Peyer's patch (tissue), 4 donors: ENCODE measurements at regions not wholly inside any gene's neighbourhood (a gene's known extent, or its start where the extent isn't known, plus 50 kb on each side); places are given as distances from the start of the nearest gene placed in this dataset.

Experiments used
- CTCF ChIP-seq, 6 experiments: fragments of 450-650 bp in 4 of 6; fragments of 200-600 bp in 2 of 6; sonication (generic) in 1 of 6; IDR thresholded peaks; one replicate each; pipeline ENCODE4 v1.5.1; 2017 to 2019; ENCODE audit warnings: antibody characterized with exemption in 6 of 6, mild to moderate bottlenecking in 3 of 6, moderate library complexity in 1 of 6
- POLR2A ChIP-seq, 2 donors: fragments of 450-650 bp; IDR thresholded peaks; one replicate each; pipeline ENCODE4 v1.5.1; 2017; ENCODE audit warnings: antibody characterized with exemption in 2 of 2, mild to moderate bottlenecking in 2 of 2, moderate library complexity in 2 of 2

GRCh38 chr21:41689289-41689583 lies 77.6 kb downstream of the RIPK4 start:
- no peak for TF ChIP-seq CTCF (IDR thresholded peaks at IDR 0.05)
- no peak for TF ChIP-seq POLR2A (IDR thresholded peaks at IDR 0.05)
